ENCODE measurements at regions not wholly inside any gene's neighbourhood (a gene's known extent, or its start where the extent isn't known, plus 50 kb on each side); places are given as distances from the start of the nearest gene placed in this dataset.

- no peak overlapping the region for H3K27ac ChIP-seq (ENCODE audit: insufficient read length, low read depth, low read length)
- H4K5ac ChIP-seq (ENCODE audit: insufficient read length, low read depth, low read length) = no peak overlapping the region
- no peak overlapping the region for H3K4ac ChIP-seq (ENCODE audit: low read depth, low read length)
- H3T11ph ChIP-seq (ENCODE audit: low read length) = no peak overlapping the region
- Mint-ChIP-seq H3K4me1 (peaks cover 7 to 8% of the 10 kb centered on the region in 2 experiments), H3K36me3 (ENCODE audit: insufficient read depth in 1 of 3, low read depth in 3 of 3) (no peaks in the 10 kb centered on the region), H3K27me3 (ENCODE audit: low read depth) (peaks cover 63% of the 10 kb centered on the region), H3K27ac (peak overlapping the region in 1 of 3 experiments; percentile 60; a peak in 1 of 7 replicates), H3K4me3 (no peak overlapping the region; a peak in 1 of 5 replicates), H3K9me3 (no peaks in the 10 kb centered on the region)
- no peaks in the 10 kb centered on the region for H3K79me2 ChIP-seq (ENCODE audit: insufficient read depth, low read length)
- WGBS (ENCODE audit: extremely low coverage, insufficient read length, low lambda C conversion rate) = no CpG with 5 or more reads among the region's 2 CpGs
- H3K27me3 ChIP-seq (ENCODE audit: insufficient read depth, low read length) = peaks cover 18% of the 10 kb centered on the region; the same call in 1 of the 2 replicates
- H3K4me1 ChIP-seq (ENCODE audit: insufficient read depth, low read length) = no peaks in the 10 kb centered on the region
- H2BK5ac ChIP-seq (ENCODE audit: insufficient read length, low read length) = no peak overlapping the region
- no peaks in the 10 kb centered on the region for H3K79me1 ChIP-seq (ENCODE audit: insufficient read depth, low read depth, low read length, poor library complexity, severe bottlenecking)
- H3K9ac ChIP-seq (ENCODE audit: extremely low read depth, insufficient read length, low read length) = no peak overlapping the region
- no peaks in the 10 kb centered on the region for H3K9me3 ChIP-seq (ENCODE audit: control insufficient read depth, low read depth, low read length)
- no peak overlapping the region for H2BK120ac ChIP-seq (ENCODE audit: low read depth, low read length, poor library complexity, severe bottlenecking)
- TF ChIP-seq, protein P1, sequence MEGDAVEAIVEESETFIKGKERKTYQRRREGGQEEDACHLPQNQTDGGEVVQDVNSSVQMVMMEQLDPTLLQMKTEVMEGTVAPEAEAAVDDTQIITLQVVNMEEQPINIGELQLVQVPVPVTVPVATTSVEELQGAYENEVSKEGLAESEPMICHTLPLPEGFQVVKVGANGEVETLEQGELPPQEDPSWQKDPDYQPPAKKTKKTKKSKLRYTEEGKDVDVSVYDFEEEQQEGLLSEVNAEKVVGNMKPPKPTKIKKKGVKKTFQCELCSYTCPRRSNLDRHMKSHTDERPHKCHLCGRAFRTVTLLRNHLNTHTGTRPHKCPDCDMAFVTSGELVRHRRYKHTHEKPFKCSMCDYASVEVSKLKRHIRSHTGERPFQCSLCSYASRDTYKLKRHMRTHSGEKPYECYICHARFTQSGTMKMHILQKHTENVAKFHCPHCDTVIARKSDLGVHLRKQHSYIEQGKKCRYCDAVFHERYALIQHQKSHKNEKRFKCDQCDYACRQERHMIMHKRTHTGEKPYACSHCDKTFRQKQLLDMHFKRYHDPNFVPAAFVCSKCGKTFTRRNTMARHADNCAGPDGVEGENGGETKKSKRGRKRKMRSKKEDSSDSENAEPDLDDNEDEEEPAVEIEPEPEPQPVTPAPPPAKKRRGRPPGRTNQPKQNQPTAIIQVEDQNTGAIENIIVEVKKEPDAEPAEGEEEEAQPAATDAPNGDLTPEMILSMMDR (conservative IDR thresholded peaks at IDR 0.05) = no peak
- H2BK15ac ChIP-seq (ENCODE audit: low read depth, low read length) = no peak overlapping the region
- H3K4me2 ChIP-seq (ENCODE audit: insufficient read depth, insufficient read length, low read length) = no peak overlapping the region
- no peak overlapping the region for H3K56ac ChIP-seq (ENCODE audit: insufficient read length, low read depth, low read length)
- H2AFZ ChIP-seq (ENCODE audit: low read length) = no peak overlapping the region
- H4K91ac ChIP-seq (ENCODE audit: insufficient read length, low read depth, low read length) = no peak overlapping the region
- no peak overlapping the region for H3K23ac ChIP-seq (ENCODE audit: insufficient read length, low read depth, low read length)
- no peak overlapping the region for H2AK5ac ChIP-seq (ENCODE audit: insufficient read length, low read length)
- no peak overlapping the region for H2BK12ac ChIP-seq (ENCODE audit: insufficient read length, low read depth, low read length)
- H4K20me1 ChIP-seq (ENCODE audit: control insufficient read depth, insufficient read depth, insufficient read length) = no peaks in the 10 kb centered on the region
- H3K14ac ChIP-seq (ENCODE audit: insufficient read depth, low read length) = no peak overlapping the region
- no peak overlapping the region for H2BK20ac ChIP-seq (ENCODE audit: low read depth, low read length, poor library complexity, severe bottlenecking)
- H4K8ac ChIP-seq (replicated peaks; ENCODE audit: insufficient read length, low read depth, low read length) = no peak overlapping the region
- no peak overlapping the region for H3K18ac ChIP-seq (ENCODE audit: insufficient read length, low read depth, low read length)
- H3K23me2 ChIP-seq (ENCODE audit: insufficient read length, low read depth, low read length, poor library complexity, severe bottlenecking) = no peaks in the 10 kb centered on the region
- DNase-seq = peak; percentile 47
These were observed 522.0 kb upstream of the KLHL1 start for GRCh38 chr13:70630247-70630646.
